Ovary (tissue), 7 donors: ENCODE measurements at regions not wholly inside any gene's neighbourhood (a gene's known extent, or its start where the extent isn't known, plus 50 kb on each side); places are given as distances from the start of the nearest gene placed in this dataset.
A peak's percentile ranks its signal among the peaks of the same experiment; 100 is the strongest.

Experiments used
- DNase-seq, 5 donors: peaks; one replicate each; pipeline ENCODE4 v3.0.0-alpha.2; 2019 to 2020
- H3K27ac ChIP-seq, 2 donors: fragments of 200-600 bp; one replicate each; pipeline versions ENCODE4 v1.5.1 to v1.8.0; 2019 to 2022
- H3K27me3 ChIP-seq: fragments of 200-600 bp; one replicate; pipeline ENCODE4 v1.8.0; 2022
- H3K36me3 ChIP-seq: fragments of 200-600 bp; sonication (generic); one replicate; pipeline ENCODE4 v1.5.1; 2019
- H3K4me1 ChIP-seq: one replicate; pipeline ENCODE4 v1.8.1; 2013; ENCODE audit warnings: mild to moderate bottlenecking, moderate library complexity; ENCODE audit not compliant: insufficient read depth
- H3K4me3 ChIP-seq: fragments of 200-600 bp; sonication (generic); one replicate; pipeline ENCODE4 v1.5.1; 2017
- H3K9me3 ChIP-seq, 2 donors: fragments of 200-600 bp in 1 of 2; sonication (generic) in 1 of 2; one replicate each; pipeline versions ENCODE4 v1.5.1 to v1.8.1; 2013 to 2019; ENCODE audit warnings: mild to moderate bottlenecking in 1 of 2, moderate library complexity in 1 of 2
- EP300 ChIP-seq: sonication (generic); formaldehyde crosslinking; IDR thresholded peaks from one replicate; pipeline ENCODE4 v1.6.1; 2017; ENCODE audit warnings: antibody characterized with exemption
- POLR2A ChIP-seq: fragments of 450-650 bp; IDR thresholded peaks from one replicate; pipeline ENCODE4 v1.6.1; 2017; ENCODE audit warnings: antibody characterized with exemption, mild to moderate bottlenecking, moderate library complexity
- WGBS, 3 donors: extraction: QIAGEN DNeasy Blood & Tissue Kit in 1 of 3; methylation state at CpG; one replicate each; pipeline versions ENCODE4 v1.1.5 to v1.1.7; 2013 to 2017; 5-methylcytosine and 5-hydroxymethylcytosine counted together
- intact Hi-C, 4 donors: fragments of 100-400 bp; cut with DNase I; formaldehyde crosslinking; loops; one replicate each; pipeline versions ENCODE4 v1.11.0 to v1.15.1; 2022 to 2023
- TF ChIP-seq, protein P1 (sequence below), 3 donors: fragments of 450-650 bp in 2 of 3; fragments of 200-600 bp in 1 of 3; IDR thresholded peaks; one replicate each; pipeline versions ENCODE4 v1.5.1 to v1.8.0; 2016 to 2022; ENCODE audit warnings: antibody characterized with exemption in 3 of 3, mild to moderate bottlenecking in 1 of 3
- donor health status: DM: no; HTN: no; CAD: no; lungs with moderate emphysema.
- donor health status: DM: no; HTN: no; CAD: no.
- donor health status: Bipolar disorder and iron deficiency.
- donor health status: DM: no; HTN: no; CAD: no.
- donor health status: DM: yes; HTN: yes; CAD: no.

DNA sequence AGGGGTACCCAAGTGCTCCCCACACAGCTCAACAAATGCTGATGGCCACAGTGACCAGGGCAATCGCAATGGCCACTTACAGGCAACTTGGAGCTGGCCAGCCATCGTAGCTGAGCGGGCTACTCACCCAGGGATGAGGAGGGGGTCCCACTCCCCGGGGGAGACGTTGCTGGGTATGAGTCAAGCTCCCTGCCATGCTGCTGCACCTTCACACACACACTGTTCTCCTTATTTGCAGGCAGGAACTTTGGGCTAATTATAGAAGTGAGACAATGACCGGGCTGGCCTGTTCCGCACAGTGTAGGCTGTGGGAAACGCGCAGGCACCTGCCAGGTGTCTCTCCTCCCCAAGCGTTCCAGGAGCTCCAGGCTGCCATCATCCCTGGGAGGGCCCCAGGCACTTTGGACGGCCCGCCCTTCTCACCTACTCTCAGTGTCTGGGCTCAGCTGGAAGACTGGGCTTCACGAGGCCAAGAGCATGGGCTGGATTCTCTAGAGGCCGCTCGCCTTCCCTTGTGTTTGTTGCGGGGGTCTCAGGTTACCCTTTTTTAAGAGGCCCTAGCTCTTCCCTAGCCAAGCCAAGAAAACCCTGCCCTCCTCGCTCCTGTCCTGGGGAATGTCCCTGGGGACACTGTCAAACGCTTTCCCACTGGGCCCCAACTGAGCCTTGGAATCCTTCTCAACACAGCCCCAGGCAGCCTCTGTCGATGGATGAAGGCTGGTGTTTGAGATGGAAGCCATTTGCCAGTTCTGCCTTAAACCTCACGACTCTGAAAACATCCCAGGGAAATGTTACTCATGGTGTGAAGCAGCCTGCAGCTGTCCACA is 73.0 kb downstream of the RTL6 start:
- Histone ChIP-seq H3K27ac (no peak overlapping the region), H3K4me1 (no peaks in the 10 kb centered on the region), H3K9me3 (no peaks in the 10 kb centered on the region), H3K36me3 (no peaks in the 10 kb centered on the region), H3K27me3 (no peaks in the 10 kb centered on the region), H3K4me3 (no peak overlapping the region)
- TF ChIP-seq, protein P1, sequence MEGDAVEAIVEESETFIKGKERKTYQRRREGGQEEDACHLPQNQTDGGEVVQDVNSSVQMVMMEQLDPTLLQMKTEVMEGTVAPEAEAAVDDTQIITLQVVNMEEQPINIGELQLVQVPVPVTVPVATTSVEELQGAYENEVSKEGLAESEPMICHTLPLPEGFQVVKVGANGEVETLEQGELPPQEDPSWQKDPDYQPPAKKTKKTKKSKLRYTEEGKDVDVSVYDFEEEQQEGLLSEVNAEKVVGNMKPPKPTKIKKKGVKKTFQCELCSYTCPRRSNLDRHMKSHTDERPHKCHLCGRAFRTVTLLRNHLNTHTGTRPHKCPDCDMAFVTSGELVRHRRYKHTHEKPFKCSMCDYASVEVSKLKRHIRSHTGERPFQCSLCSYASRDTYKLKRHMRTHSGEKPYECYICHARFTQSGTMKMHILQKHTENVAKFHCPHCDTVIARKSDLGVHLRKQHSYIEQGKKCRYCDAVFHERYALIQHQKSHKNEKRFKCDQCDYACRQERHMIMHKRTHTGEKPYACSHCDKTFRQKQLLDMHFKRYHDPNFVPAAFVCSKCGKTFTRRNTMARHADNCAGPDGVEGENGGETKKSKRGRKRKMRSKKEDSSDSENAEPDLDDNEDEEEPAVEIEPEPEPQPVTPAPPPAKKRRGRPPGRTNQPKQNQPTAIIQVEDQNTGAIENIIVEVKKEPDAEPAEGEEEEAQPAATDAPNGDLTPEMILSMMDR (IDR thresholded peaks at IDR 0.05), result no peak
- TF ChIP-seq POLR2A (no peak), EP300 (no peak)
- 77% methylated on average over 19 to 20 of the region's 20 CpGs for WGBS, 3 donors
- DNase-seq, result peak in 1 of 5 donors; percentile 13
- intact Hi-C loops, result no loop called here

DNA sequence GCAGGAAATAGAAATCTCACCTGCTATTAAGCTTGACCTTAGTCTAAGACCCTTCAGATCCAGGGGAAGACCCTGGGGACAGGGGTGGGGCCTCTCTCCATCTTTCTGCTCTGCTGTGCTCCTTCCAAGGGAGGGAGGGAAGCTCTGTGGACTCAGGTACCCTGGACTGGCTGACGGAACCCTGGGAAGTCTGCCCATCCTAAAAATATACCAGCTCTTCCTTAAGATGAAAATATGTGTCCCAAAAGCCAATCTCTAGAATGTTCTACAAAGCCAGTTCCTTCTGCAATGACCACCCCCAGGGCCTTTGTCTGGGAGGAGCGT is 73.7 kb downstream of the RTL6 start:
- H3K36me3 ChIP-seq, result no peaks in the 10 kb centered on the region
- H3K4me3 ChIP-seq, result no peak overlapping the region
- intact Hi-C loops, result no loop called here
- TF ChIP-seq POLR2A (no peak), EP300 (no peak)
- TF ChIP-seq, protein P1 (IDR thresholded peaks at IDR 0.05), result no peak
- WGBS, 3 donors, result 66 to 83% (median 81%) methylated on average over 2 of the region's 2 CpGs
- H3K9me3 ChIP-seq, result no peaks in the 10 kb centered on the region
- no peaks in the 10 kb centered on the region for H3K27me3 ChIP-seq
- no peak overlapping the region for H3K27ac ChIP-seq
- H3K4me1 ChIP-seq, result no peaks in the 10 kb centered on the region
- no peak for DNase-seq

DNA sequence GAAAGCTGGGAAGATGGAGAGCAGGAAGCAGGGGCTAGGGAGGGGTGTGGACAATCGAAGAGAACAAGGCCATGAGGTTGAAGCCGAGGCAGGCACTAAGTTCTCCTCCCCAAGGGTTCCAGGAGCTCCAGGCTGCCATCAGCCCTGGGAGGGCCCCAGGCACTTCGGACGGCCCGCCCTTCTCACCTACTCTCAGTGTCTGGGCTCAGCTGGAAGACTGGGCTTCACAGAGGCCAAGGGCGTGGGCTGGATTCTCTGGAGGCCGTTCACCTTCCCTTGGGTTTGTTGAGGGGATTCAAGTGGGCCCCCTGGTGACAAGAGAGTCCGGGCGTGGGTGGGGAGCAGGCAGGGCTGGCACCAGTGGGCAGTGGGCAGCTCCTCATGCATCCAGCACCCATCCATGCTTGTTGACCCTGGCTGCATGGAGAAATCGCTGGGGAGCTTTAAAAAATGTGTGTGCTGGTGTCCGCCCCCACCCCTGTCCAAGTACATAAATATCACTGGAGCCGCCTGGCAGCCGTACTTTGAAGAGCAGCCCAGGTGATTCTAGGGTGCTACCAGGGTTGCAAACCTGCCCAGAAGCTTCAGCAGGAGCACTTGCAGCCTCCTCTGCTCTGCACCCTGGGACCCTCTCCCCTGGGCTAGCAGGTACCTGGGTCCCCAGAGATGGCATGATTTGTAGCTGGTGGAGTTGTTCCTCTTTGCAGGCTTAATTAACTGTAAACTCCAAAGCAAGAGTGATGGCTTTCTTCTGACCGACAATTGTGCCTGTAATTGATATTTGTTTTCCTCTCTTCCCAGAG is 74.3 kb downstream of the RTL6 start:
- Histone ChIP-seq H3K9me3 (no peaks in the 10 kb centered on the region), H3K27me3 (no peaks in the 10 kb centered on the region), H3K27ac (no peak overlapping the region), H3K4me3 (no peak overlapping the region), H3K4me1 (no peaks in the 10 kb centered on the region), H3K36me3 (no peaks in the 10 kb centered on the region)
- intact Hi-C loops, result no loop called here
- WGBS, 3 donors, result 75 to 86% (median 79%) methylated on average over 14 of the region's 14 CpGs
- peak in 1 of 5 donors; percentile 18 for DNase-seq
- TF ChIP-seq, protein P1 (IDR thresholded peaks at IDR 0.05), result no peak
- TF ChIP-seq POLR2A (no peak), EP300 (no peak)

DNA sequence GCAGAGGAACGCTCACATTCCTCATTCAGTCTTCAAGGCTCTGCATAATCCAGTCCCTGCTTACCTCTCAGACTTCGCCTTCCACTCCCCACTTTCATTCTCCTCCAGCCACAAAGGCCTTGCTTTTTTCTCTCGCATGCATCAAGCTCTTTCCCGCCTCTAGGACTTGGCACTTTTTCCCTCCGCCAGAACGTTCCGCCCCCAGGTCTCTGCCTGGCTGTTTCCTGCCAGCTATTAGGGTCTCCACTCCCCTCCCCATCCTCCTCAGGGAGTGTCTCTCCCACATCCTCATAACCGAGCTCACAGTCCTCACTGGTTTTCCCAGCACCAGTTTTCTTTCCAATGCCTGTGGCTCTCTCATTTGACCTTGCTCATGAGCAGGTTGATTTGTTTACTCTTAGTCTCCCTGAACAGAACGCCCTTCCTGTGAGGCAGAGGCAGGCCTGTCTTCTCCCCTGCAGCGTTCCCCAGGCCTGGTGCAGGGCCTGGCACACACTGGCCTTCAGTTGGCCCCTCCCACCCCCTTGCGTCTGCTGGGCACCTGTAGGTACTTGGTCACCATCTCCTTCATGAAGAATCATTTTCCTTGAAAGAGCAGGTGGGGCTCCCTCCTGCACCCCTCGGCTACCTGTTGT is 75.2 kb downstream of the RTL6 start:
- H3K9me3 ChIP-seq, result no peaks in the 10 kb centered on the region
- H3K27ac ChIP-seq, result no peak overlapping the region
- DNase-seq, result peak in 1 of 5 donors; percentile 25
- no peaks in the 10 kb centered on the region for H3K36me3 ChIP-seq
- intact Hi-C loops, result no loop called here
- no peaks in the 10 kb centered on the region for H3K4me1 ChIP-seq
- WGBS, 3 donors, result 29 to 44% (median 39%) methylated on average over 12 of the region's 12 CpGs
- no peaks in the 10 kb centered on the region for H3K27me3 ChIP-seq
- no peak overlapping the region for H3K4me3 ChIP-seq
- TF ChIP-seq, protein P1 (IDR thresholded peaks at IDR 0.05), result no peak
- TF ChIP-seq POLR2A, result no peak
- no peak for TF ChIP-seq EP300
